ENCODE measurements at regions not wholly inside any gene's neighbourhood (a gene's known extent, or its start where the extent isn't known, plus 50 kb on each side); places are given as distances from the start of the nearest gene placed in this dataset.

DNA sequence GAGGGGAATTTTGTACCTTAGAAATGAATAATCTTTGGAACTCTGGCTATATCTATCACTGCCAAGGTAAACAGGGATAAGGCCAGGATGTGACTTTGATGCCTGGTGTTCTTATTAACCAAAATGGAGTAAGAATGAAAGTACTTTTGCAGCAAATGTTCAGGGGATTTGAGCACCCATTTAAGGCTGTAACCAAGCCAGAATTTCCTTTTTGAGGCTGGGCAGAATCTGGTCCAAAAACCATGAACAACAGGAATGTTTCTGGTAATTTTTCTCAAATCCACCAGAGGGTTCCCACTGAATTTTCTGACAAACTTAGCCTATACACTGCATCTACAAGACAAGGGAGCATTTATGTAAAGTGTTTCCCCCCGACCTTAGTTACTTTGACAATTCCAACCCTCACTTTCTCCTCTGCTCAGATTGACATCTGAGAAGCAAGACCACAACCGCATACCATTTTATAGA, 120.6 kb downstream of the BAMBI start:
- H3K9ac ChIP-seq (ENCODE audit: control insufficient read depth, extremely low read depth, insufficient read depth, low read length), result no peak overlapping the region
- no peak overlapping the region for H3K27ac ChIP-seq (ENCODE audit: control insufficient read depth, insufficient read depth, low read length)
- no peak for FAIRE-seq
- no peaks in the 10 kb centered on the region for H4K20me1 ChIP-seq (ENCODE audit: control insufficient read depth, extremely low read depth, insufficient read depth, low read length)
- no peaks in the 10 kb centered on the region for H3K9me1 ChIP-seq (ENCODE audit: control insufficient read depth, extremely low read depth, insufficient read depth, low read length)
- no peaks in the 10 kb centered on the region for H3K79me2 ChIP-seq (ENCODE audit: control insufficient read depth, insufficient read depth, low read length)
- H3K4me2 ChIP-seq (ENCODE audit: control insufficient read depth, extremely low read depth, insufficient read depth, low read depth, low read length), result no peak overlapping the region
- no peak for DNase-seq (ENCODE audit: low read depth, low spot score)
- H3K9me3 ChIP-seq (ENCODE audit: control insufficient read depth, low read depth, low read length), result no peaks in the 10 kb centered on the region
- no peak overlapping the region for H2AFZ ChIP-seq (ENCODE audit: control insufficient read depth, low read length)
- dilution Hi-C loops (cut with MboI; ENCODE audit: extremely low pct_ligation_motif_present, low sequenced_read_pairs), result no loop called here
- no peaks in the 10 kb centered on the region for H3K36me3 ChIP-seq (ENCODE audit: control insufficient read depth in 2 of 2, extremely low read depth in 1 of 2, insufficient read depth in 2 of 2, low read length in 2 of 2)
- peaks cover 4% of the 10 kb centered on the region for H3K27me3 ChIP-seq (ENCODE audit: control insufficient read depth, extremely low read depth, insufficient read depth, low read length)
- no peaks in the 10 kb centered on the region for H3K4me1 ChIP-seq (ENCODE audit: control insufficient read depth, extremely low read depth, insufficient read depth, low read length)
- no peak overlapping the region for H3K4me3 ChIP-seq (ENCODE audit: control insufficient read depth in 2 of 3, extremely low read depth in 1 of 3, insufficient read depth in 2 of 3, low read depth in 1 of 3, low read length in 3 of 3)
- TF ChIP-seq EZH2 (IDR thresholded peaks at IDR 0.05; ENCODE audit: low read length) (no peak), CTCF (optimal IDR thresholded peaks at IDR 0.05 in 1 of 3, IDR thresholded peaks at IDR 0.05 in 1 of 3, conservative IDR thresholded peaks at IDR 0.05 in 1 of 3; ENCODE audit: extremely low read depth in 1 of 3, insufficient read depth in 2 of 3, low read length in 3 of 3) (no peak)

DNA sequence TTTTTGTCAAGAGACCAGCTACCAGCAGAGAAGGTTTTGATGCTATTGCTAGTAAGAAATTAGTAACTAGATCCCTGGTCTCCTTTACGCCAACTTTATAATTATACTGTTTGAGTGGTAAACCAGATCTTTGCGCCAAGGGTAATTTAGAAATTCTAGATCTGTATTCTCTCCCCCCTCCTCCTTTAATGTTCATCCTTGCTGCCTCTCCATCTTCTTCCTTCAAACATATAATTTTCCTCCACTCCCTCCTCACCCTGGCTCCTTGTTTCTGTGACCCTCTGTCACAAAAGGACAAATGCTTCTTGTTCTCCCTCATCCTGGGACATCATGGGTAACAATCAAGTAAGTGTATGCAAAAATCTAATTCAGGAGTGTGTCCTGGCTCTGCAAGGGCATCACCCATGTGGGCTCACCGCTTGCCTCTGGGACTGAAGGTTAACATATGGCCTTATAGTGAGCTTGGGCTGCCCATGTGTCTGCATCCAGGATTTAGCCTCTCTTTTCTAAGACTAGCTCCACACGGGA, 121.2 kb downstream of the BAMBI start:
- no peaks in the 10 kb centered on the region for H4K20me1 ChIP-seq (ENCODE audit: control insufficient read depth, extremely low read depth, insufficient read depth, low read length)
- H3K79me2 ChIP-seq (ENCODE audit: control insufficient read depth, insufficient read depth, low read length), result no peaks in the 10 kb centered on the region
- H3K4me1 ChIP-seq (ENCODE audit: control insufficient read depth, extremely low read depth, insufficient read depth, low read length), result no peaks in the 10 kb centered on the region
- no peak for DNase-seq (ENCODE audit: low read depth, low spot score)
- peaks cover 4% of the 10 kb centered on the region for H3K27me3 ChIP-seq (ENCODE audit: control insufficient read depth, extremely low read depth, insufficient read depth, low read length)
- H3K9me3 ChIP-seq (ENCODE audit: control insufficient read depth, low read depth, low read length), result no peaks in the 10 kb centered on the region
- H3K4me2 ChIP-seq (ENCODE audit: control insufficient read depth, extremely low read depth, insufficient read depth, low read depth, low read length), result no peak overlapping the region
- no peaks in the 10 kb centered on the region for H3K9me1 ChIP-seq (ENCODE audit: control insufficient read depth, extremely low read depth, insufficient read depth, low read length)
- no peak overlapping the region for H2AFZ ChIP-seq (ENCODE audit: control insufficient read depth, low read length)
- no peak overlapping the region for H3K27ac ChIP-seq (ENCODE audit: control insufficient read depth, insufficient read depth, low read length)
- TF ChIP-seq CTCF (optimal IDR thresholded peaks at IDR 0.05 in 1 of 3, IDR thresholded peaks at IDR 0.05 in 1 of 3, conservative IDR thresholded peaks at IDR 0.05 in 1 of 3; ENCODE audit: extremely low read depth in 1 of 3, insufficient read depth in 2 of 3, low read length in 3 of 3), result no peak
- no peak for TF ChIP-seq EZH2 (IDR thresholded peaks at IDR 0.05; ENCODE audit: low read length)
- no peaks in the 10 kb centered on the region for H3K36me3 ChIP-seq (ENCODE audit: control insufficient read depth in 2 of 2, extremely low read depth in 1 of 2, insufficient read depth in 2 of 2, low read length in 2 of 2)
- dilution Hi-C loops (cut with MboI; ENCODE audit: extremely low pct_ligation_motif_present, low sequenced_read_pairs), result no loop called here
- no peak for FAIRE-seq
- no peak overlapping the region for H3K9ac ChIP-seq (ENCODE audit: control insufficient read depth, extremely low read depth, insufficient read depth, low read length)
- H3K4me3 ChIP-seq (ENCODE audit: control insufficient read depth in 2 of 3, extremely low read depth in 1 of 3, insufficient read depth in 2 of 3, low read depth in 1 of 3, low read length in 3 of 3), result no peak overlapping the region
